A673 (cell line): ENCODE measurements at regions not wholly inside any gene's neighbourhood (a gene's known extent, or its start where the extent isn't known, plus 50 kb on each side); places are given as distances from the start of the nearest gene placed in this dataset.

Source experiments
- BruUV-seq: library from RNA; stranded (reverse); fragments of 400-500 nt; replicated peaks from 2 replicates; lab custom pipeline; 2021; lab: Mats Ljungman, UMichigan
- CTCF ChIA-PET: fragments of 300-600 bp; sonication (Branson Sonifier 250); formaldehyde crosslinking; loops from one replicate; lab custom pipeline; 2022; ENCODE audit warnings: antibody characterized with exemption; lab: Charles Lee
- POLR2A ChIA-PET: fragments of 300-600 bp; sonication (Branson Sonifier 250); formaldehyde crosslinking; loops from one replicate; lab custom pipeline; 2022; ENCODE audit warnings: antibody characterized with exemption; ENCODE audit not compliant: low non-redundant PET; lab: Charles Lee
- DNase-seq: peaks from one replicate; pipeline ENCODE4 v3.0.0-alpha.2; 2015; ENCODE audit warnings: low spot score
- H3K27ac ChIP-seq: fragments of 200-600 bp; sonication (generic); 2 replicates; pipeline ENCODE4 v1.5.1; 2016; ENCODE audit warnings: mixed run types, low read depth, mild to moderate bottlenecking, mixed read lengths, antibody characterized with exemption, low read length; ENCODE audit not compliant: poor library complexity, severe bottlenecking
- H3K27me3 ChIP-seq: fragments of 200-600 bp; sonication (generic); replicated peaks from 2 replicates; pipeline ENCODE4 v1.6.1; 2017; ENCODE audit warnings: mixed run types, low read depth, mild to moderate bottlenecking, mixed read lengths, antibody characterized with exemption, low read length; ENCODE audit not compliant: insufficient read depth, poor library complexity
- H3K36me3 ChIP-seq: fragments of 200-600 bp; sonication (generic); 2 replicates; pipeline ENCODE4 v1.6.1; 2016; ENCODE audit warnings: mixed run types, mild to moderate bottlenecking, mixed read lengths, antibody characterized with exemption, low read length; ENCODE audit not compliant: insufficient read depth, poor library complexity, severe bottlenecking
- H3K4me1 ChIP-seq: fragments of 200-600 bp; sonication (generic); 2 replicates; pipeline ENCODE4 v1.6.1; 2017; ENCODE audit warnings: mixed run types, mild to moderate bottlenecking, mixed read lengths, antibody characterized with exemption, low read length; ENCODE audit not compliant: insufficient read depth, poor library complexity, severe bottlenecking
- H3K4me3 ChIP-seq: fragments of 200-600 bp; sonication (generic); 2 replicates; pipeline ENCODE4 v1.5.1; 2016; ENCODE audit warnings: low read depth, mixed run types, mild to moderate bottlenecking, mixed read lengths, low read length; ENCODE audit not compliant: poor library complexity, severe bottlenecking
- H3K9me3 ChIP-seq: fragments of 200-600 bp; sonication (generic); 2 replicates; pipeline ENCODE4 v1.6.1; 2016; ENCODE audit warnings: mixed run types, low read depth, mild to moderate bottlenecking, mixed read lengths, antibody characterized with exemption, low read length; ENCODE audit not compliant: poor library complexity, severe bottlenecking
- EZH2 ChIP-seq: fragments of 200-600 bp; sonication (generic); IDR thresholded peaks from 2 replicates; pipeline ENCODE4 v1.6.1; 2017; ENCODE audit warnings: borderline replicate concordance, low read depth, mild to moderate bottlenecking, mixed read lengths, antibody characterized with exemption, low read length; ENCODE audit not compliant: poor library complexity, severe bottlenecking
- intact Hi-C: fragments of 100-400 bp; cut with micrococcal nuclease; formaldehyde crosslinking; loops from one replicate; pipeline ENCODE4 v1.10.0; 2022; ENCODE audit not compliant: unreplicated experiment
- TF ChIP-seq, protein P1 (sequence below): fragments of 300-800, 200-600 bp; sonication (generic); conservative IDR thresholded peaks from 2 replicates; pipeline ENCODE4 v1.5.1; 2017; ENCODE audit warnings: low read depth, mild to moderate bottlenecking, antibody characterized with exemption, low read length, moderate library complexity, mixed read lengths

DNA sequence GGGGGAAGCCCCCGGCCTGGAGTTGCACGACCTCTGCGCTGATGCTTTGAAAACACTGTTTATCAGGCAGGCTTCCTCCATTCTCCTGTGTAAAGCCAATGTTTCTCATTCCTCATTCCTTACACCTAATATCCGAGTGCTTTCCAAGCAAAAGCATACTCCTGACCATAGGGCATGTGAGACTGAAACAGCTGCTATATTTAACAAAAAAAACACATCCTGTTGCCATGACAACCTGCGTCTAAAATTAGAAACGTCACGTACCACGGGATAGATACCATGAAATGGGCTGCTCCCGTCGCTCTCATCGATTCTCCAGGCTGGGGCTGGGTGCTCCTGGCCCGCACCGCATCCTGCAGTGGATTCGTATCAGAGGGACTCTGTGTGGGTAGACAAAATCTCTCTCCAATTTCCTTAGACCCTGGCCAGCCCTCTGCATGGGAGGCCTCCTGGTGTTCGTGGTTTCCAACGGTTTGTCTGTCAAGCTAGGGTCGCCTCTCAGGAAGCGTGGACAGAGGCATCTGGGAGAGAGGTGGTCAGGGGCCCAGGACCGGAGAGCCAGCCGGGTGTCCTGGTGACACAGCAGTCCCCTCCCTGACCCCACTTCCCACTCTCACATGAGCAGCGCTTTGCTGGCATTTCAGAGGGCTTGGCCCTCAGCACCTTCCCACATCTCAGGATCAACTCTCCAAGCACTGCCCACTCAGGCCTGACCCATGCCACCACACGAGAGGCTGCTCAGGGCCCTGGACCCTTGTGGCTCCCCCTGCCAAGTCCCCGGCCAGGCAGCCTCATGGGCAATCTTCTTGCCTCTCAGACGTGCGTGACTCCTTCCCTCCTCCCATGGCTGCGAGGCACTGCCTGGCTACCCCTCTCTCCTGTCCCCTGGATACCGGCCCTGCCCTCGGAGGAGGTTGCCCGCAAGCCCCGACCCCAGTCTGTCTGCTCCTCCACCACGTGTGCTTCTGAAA is 268.1 kb downstream of the NDUFA10 start:
- H3K36me3 ChIP-seq, result no peaks in the 10 kb centered on the region
- H3K27me3 ChIP-seq, result no peaks in the 10 kb centered on the region
- H3K9me3 ChIP-seq, result no peaks in the 10 kb centered on the region
- no peak for DNase-seq
- ChIA-PET CTCF (no interaction called here), POLR2A (no interaction called here)
- no peak overlapping the region for H3K27ac ChIP-seq
- BruUV-seq, result no TSS peak
- H3K4me1 ChIP-seq, result no peaks in the 10 kb centered on the region
- H3K4me3 ChIP-seq, result no peak overlapping the region
- TF ChIP-seq, protein P1, sequence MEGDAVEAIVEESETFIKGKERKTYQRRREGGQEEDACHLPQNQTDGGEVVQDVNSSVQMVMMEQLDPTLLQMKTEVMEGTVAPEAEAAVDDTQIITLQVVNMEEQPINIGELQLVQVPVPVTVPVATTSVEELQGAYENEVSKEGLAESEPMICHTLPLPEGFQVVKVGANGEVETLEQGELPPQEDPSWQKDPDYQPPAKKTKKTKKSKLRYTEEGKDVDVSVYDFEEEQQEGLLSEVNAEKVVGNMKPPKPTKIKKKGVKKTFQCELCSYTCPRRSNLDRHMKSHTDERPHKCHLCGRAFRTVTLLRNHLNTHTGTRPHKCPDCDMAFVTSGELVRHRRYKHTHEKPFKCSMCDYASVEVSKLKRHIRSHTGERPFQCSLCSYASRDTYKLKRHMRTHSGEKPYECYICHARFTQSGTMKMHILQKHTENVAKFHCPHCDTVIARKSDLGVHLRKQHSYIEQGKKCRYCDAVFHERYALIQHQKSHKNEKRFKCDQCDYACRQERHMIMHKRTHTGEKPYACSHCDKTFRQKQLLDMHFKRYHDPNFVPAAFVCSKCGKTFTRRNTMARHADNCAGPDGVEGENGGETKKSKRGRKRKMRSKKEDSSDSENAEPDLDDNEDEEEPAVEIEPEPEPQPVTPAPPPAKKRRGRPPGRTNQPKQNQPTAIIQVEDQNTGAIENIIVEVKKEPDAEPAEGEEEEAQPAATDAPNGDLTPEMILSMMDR, result no peak
- no peak for TF ChIP-seq EZH2
- intact Hi-C loops, result no loop called here

DNA sequence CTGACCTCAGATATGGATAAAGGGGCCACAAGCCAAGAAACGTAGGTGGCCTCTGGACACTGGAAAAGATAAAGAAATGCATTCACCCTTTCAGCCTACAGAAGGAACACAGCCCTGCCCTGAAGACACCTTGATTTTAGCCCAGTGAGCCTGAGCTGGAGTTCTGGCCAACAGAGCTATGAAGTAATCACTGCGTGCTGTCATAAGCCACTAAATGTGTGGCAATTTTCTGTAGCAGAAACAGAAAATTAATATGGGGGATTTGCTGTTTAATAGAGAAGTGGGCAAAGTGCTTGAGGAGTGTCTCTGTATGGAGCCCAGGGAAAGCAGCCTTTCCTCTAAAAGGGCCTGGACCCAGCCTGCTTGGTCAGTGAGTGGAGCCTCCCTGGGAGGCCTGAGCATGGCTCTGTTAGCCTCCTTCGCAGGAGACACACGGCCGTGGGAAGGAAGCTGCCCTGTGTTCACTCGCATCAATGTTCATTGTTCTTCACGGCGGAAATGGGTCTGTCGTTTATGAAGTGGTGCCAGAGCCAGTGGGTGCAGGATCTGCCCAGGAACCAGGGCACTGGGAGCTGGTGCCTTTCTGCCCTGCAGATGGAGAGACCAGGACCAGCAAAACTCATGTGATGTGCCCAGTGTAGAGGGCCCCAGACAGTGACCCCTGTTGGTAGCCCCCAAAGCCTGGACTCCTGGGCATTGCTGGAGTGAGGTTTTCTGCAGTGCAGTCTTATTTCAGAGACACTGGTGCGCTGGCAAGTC is 268.9 kb downstream of the NDUFA10 start:
- no peaks in the 10 kb centered on the region for H3K9me3 ChIP-seq
- no peak for DNase-seq
- no peak for TF ChIP-seq EZH2
- TF ChIP-seq, protein P1, result no peak
- H3K4me1 ChIP-seq, result peaks cover 6% of the 10 kb centered on the region
- ChIA-PET CTCF (no interaction called here), POLR2A (no interaction called here)
- no peak overlapping the region for H3K27ac ChIP-seq
- BruUV-seq, result no TSS peak
- intact Hi-C loops, result no loop called here
- H3K4me3 ChIP-seq, result no peak overlapping the region
- no peaks in the 10 kb centered on the region for H3K27me3 ChIP-seq
- H3K36me3 ChIP-seq, result no peaks in the 10 kb centered on the region

DNA sequence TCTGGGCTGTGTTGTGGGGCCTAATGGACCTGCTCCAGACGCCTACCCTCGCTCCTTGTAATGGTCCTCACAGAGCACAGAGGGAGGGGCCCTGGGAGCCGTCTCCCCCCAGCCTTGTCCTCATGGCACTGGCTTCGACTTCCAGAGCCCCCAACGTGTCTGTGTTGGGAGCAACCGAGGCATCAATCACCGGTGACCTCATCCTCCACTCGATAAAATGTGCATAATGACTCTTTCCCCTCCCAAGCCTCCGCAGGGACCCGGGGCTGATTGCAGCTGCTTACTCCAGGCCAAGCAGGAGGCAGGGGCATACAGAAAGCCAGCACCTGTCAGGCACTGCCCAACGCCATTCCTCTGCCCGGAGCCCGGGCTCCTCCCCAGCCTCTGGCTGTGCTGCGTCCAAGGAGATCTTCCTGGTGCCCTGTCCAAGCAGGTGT is 271.7 kb downstream of the NDUFA10 start:
- intact Hi-C loops, result no loop called here
- no peaks in the 10 kb centered on the region for H3K27me3 ChIP-seq
- CTCF ChIA-PET, result no interaction called here
- TF ChIP-seq, protein P1, result no peak
- no peak for TF ChIP-seq EZH2
- H3K36me3 ChIP-seq, result no peaks in the 10 kb centered on the region
- POLR2A ChIA-PET, result no interaction called here
- no TSS peak for BruUV-seq
- no peak overlapping the region for H3K4me3 ChIP-seq
- peaks cover 6% of the 10 kb centered on the region for H3K4me1 ChIP-seq
- H3K9me3 ChIP-seq, result no peaks in the 10 kb centered on the region
- DNase-seq, result no peak
- no peak overlapping the region for H3K27ac ChIP-seq
